HG03575 (cell line): ENCODE measurements at regions not wholly inside any gene's neighbourhood (a gene's known extent, or its start where the extent isn't known, plus 50 kb on each side); places are given as distances from the start of the nearest gene placed in this dataset.

Experiments
- ATAC-seq: cut with Tn5 transposase; IDR thresholded peaks from one replicate; pipeline ENCODE4 v1.9.1; 2021; ENCODE audit not compliant: unreplicated experiment, insufficient number of reproducible peaks, low FRiP score; ENCODE audit errors: extremely low read depth

GRCh38 chr4:184879271-184879670, 53.5 kb upstream of the ACSL1 start:
- ATAC-seq, result no peak

- no peak for ATAC-seq
Measured at GRCh38 chr4:184882276-184882675, 56.5 kb upstream of the ACSL1 start.

GRCh38 chr4:184883024-184883423, 57.3 kb upstream of the ACSL1 start:
- no peak for ATAC-seq

- no peak for ATAC-seq
Measured at GRCh38 chr4:184884883-184885282, 59.1 kb upstream of the ACSL1 start.

- no peak for ATAC-seq
Measured at GRCh38 chr4:184885602-184886001, 59.8 kb upstream of the ACSL1 start.

- ATAC-seq, result no peak
Measured at GRCh38 chr4:184887333-184887732, 61.6 kb upstream of the ACSL1 start.

GRCh38 chr4:184887947-184888346, 62.2 kb upstream of the ACSL1 start:
- ATAC-seq, result no peak

- ATAC-seq, result no peak
Measured at GRCh38 chr4:184889666-184890335, 64.0 kb upstream of the ACSL1 start.

- ATAC-seq, result no peak
Measured at GRCh38 chr4:184890499-184890898, 64.7 kb upstream of the ACSL1 start.

- ATAC-seq, result no peak
Measured at GRCh38 chr4:184891816-184892397, 66.1 kb upstream of the ACSL1 start.

GRCh38 chr4:184892999-184893398, 67.2 kb upstream of the ACSL1 start:
- ATAC-seq, result no peak

- ATAC-seq, result no peak
Measured at GRCh38 chr4:184893801-184894571, 68.2 kb upstream of the ACSL1 start.

GRCh38 chr4:184895012-184895695, 69.4 kb upstream of the ACSL1 start:
- ATAC-seq, result no peak

GRCh38 chr4:184896868-184897715, 71.3 kb upstream of the ACSL1 start:
- ATAC-seq, result no peak

- no peak for ATAC-seq
Measured at GRCh38 chr4:184897895-184898294, 72.1 kb upstream of the ACSL1 start.

- ATAC-seq, result no peak
Measured at GRCh38 chr4:184898793-184899192, 73.0 kb upstream of the ACSL1 start.

- ATAC-seq, result no peak
Measured at GRCh38 chr4:184899261-184900134, 73.7 kb upstream of the ACSL1 start.

GRCh38 chr4:184900184-184900583, 74.4 kb upstream of the ACSL1 start:
- no peak for ATAC-seq
